ENCODE measurements at regions not wholly inside any gene's neighbourhood (a gene's known extent, or its start where the extent isn't known, plus 50 kb on each side); places are given as distances from the start of the nearest gene placed in this dataset.

DNA sequence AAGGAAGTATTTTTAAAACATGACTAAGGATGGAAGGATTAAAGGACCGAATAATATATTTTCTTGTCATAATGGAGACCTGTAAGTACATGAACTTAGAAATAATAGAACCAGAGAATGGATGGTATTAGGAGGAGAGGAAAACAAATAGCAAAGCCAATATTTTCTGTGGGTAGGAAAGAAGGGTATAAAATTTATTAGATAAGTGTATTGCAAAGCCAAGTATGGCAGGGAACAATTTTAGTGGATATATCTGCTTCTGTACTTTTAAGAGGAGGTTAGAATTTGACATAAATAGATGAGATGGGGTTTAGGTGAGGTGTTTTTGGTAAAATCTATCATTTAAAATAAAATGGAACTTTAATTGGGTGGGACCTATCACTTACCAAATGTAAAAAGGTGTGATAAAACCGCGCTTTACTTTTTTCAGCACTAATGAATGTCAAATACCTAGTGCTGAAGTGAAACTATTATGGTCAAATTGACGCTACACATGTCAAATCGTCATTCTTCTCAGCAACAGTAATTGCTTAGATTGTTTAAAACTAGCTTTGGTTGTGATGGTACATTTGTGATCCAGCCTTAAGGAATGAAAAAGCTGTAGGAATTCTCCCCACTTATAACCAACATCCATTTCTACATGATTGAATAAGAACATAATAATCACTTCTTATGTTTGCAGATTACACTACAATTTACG is 78.1 kb upstream of the ZEB2 start:
- Histone ChIP-seq H3K27ac (ENCODE audit: low read depth, low read length) (no peak overlapping the region), H3K27me3 (ENCODE audit: control insufficient read depth, insufficient read depth, low read length) (no peaks in the 10 kb centered on the region), H3K9me3 (ENCODE audit: control insufficient read depth, insufficient read depth, low read depth, low read length) (no peaks in the 10 kb centered on the region), H3K4me3 (ENCODE audit: low read depth, low read length) (no peak overlapping the region), H3K36me3 (ENCODE audit: control insufficient read depth, insufficient read depth, low read length) (no peaks in the 10 kb centered on the region), H3K9ac (ENCODE audit: low read length) (no peak overlapping the region), H3K4me1 (ENCODE audit: control insufficient read depth, insufficient read depth, low read length) (peaks cover 31% of the 10 kb centered on the region)

DNA sequence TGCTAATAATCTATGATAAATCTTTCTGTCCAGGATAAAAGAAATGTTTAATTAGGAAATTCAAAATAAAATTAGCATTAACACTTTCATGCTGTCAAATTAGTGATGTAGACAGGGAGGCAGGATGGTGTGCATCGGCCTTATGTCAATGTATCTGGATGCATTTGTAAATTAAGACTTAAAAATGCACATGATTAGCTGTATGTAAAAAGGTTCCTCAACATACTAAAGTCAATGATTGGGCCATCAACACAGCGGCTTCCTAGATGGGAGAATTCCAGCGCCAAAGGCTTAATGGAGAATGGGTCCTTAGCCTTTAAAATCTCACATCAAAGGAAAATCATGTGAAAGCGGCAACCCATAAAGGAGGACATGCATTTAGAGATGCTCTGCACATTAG is 77.5 kb upstream of the ZEB2 start:
- H3K9me3 ChIP-seq (ENCODE audit: control insufficient read depth, insufficient read depth, low read depth, low read length) = no peaks in the 10 kb centered on the region
- H3K36me3 ChIP-seq (ENCODE audit: control insufficient read depth, insufficient read depth, low read length) = no peaks in the 10 kb centered on the region
- H3K9ac ChIP-seq (ENCODE audit: low read length) = no peak overlapping the region
- H3K27me3 ChIP-seq (ENCODE audit: control insufficient read depth, insufficient read depth, low read length) = no peaks in the 10 kb centered on the region
- peaks cover 31% of the 10 kb centered on the region for H3K4me1 ChIP-seq (ENCODE audit: control insufficient read depth, insufficient read depth, low read length)
- H3K4me3 ChIP-seq (ENCODE audit: low read depth, low read length) = no peak overlapping the region
- H3K27ac ChIP-seq (ENCODE audit: low read depth, low read length) = no peak overlapping the region

- no peak overlapping the region for H3K4me3 ChIP-seq (ENCODE audit: low read depth, low read length)
- H3K36me3 ChIP-seq (ENCODE audit: control insufficient read depth, insufficient read depth, low read length) = no peaks in the 10 kb centered on the region
- peaks cover 39% of the 10 kb centered on the region for H3K4me1 ChIP-seq (ENCODE audit: control insufficient read depth, insufficient read depth, low read length)
- H3K9ac ChIP-seq (ENCODE audit: low read length) = no peak overlapping the region
- H3K27ac ChIP-seq (ENCODE audit: low read depth, low read length) = no peak overlapping the region
- no peaks in the 10 kb centered on the region for H3K27me3 ChIP-seq (ENCODE audit: control insufficient read depth, insufficient read depth, low read length)
- no peaks in the 10 kb centered on the region for H3K9me3 ChIP-seq (ENCODE audit: control insufficient read depth, insufficient read depth, low read depth, low read length)
These were observed 76.4 kb upstream of the ZEB2 start for GRCh38 chr2:144596073-144596871.

DNA sequence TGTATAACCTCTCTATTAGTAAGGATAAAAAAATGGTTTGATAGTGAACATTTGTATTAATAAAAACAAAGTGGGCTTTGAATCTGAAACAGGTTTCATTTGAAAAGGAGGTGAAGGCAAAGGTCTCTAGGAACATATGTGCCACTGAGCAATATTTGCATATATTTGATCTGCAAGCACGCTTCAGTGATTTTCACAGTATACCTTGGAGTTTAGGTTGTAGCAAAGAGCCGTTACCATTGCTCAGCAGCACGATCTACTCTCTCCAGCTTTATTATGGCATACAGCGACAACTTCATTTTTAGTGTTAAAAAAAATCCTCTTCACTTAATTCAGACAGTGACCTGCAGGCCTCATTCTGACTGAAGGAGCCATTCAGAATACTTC is 75.8 kb upstream of the ZEB2 start:
- Histone ChIP-seq H3K27ac (ENCODE audit: low read depth, low read length) (no peak overlapping the region), H3K4me3 (ENCODE audit: low read depth, low read length) (no peak overlapping the region), H3K36me3 (ENCODE audit: control insufficient read depth, insufficient read depth, low read length) (no peaks in the 10 kb centered on the region), H3K4me1 (ENCODE audit: control insufficient read depth, insufficient read depth, low read length) (peaks cover 39% of the 10 kb centered on the region), H3K9ac (ENCODE audit: low read length) (no peak overlapping the region), H3K27me3 (ENCODE audit: control insufficient read depth, insufficient read depth, low read length) (no peaks in the 10 kb centered on the region), H3K9me3 (ENCODE audit: control insufficient read depth, insufficient read depth, low read depth, low read length) (no peaks in the 10 kb centered on the region)

- peaks cover 39% of the 10 kb centered on the region for H3K4me1 ChIP-seq (ENCODE audit: control insufficient read depth, insufficient read depth, low read length)
- H3K4me3 ChIP-seq (ENCODE audit: low read depth, low read length) = no peak overlapping the region
- H3K9me3 ChIP-seq (ENCODE audit: control insufficient read depth, insufficient read depth, low read depth, low read length) = no peaks in the 10 kb centered on the region
- H3K36me3 ChIP-seq (ENCODE audit: control insufficient read depth, insufficient read depth, low read length) = no peaks in the 10 kb centered on the region
- no peaks in the 10 kb centered on the region for H3K27me3 ChIP-seq (ENCODE audit: control insufficient read depth, insufficient read depth, low read length)
- no peak overlapping the region for H3K27ac ChIP-seq (ENCODE audit: low read depth, low read length)
- H3K9ac ChIP-seq (ENCODE audit: low read length) = no peak overlapping the region
These were observed 75.4 kb upstream of the ZEB2 start for GRCh38 chr2:144595279-144595678.

GRCh38 chr2:144593803-144594202 is 73.9 kb upstream of the ZEB2 start:
- Histone ChIP-seq H3K36me3 (ENCODE audit: control insufficient read depth, insufficient read depth, low read length) (no peaks in the 10 kb centered on the region), H3K9me3 (ENCODE audit: control insufficient read depth, insufficient read depth, low read depth, low read length) (no peaks in the 10 kb centered on the region), H3K27ac (ENCODE audit: low read depth, low read length) (no peak overlapping the region), H3K4me3 (ENCODE audit: low read depth, low read length) (no peak overlapping the region), H3K9ac (ENCODE audit: low read length) (no peak overlapping the region), H3K27me3 (ENCODE audit: control insufficient read depth, insufficient read depth, low read length) (no peaks in the 10 kb centered on the region), H3K4me1 (ENCODE audit: control insufficient read depth, insufficient read depth, low read length) (peaks cover 39% of the 10 kb centered on the region)

DNA sequence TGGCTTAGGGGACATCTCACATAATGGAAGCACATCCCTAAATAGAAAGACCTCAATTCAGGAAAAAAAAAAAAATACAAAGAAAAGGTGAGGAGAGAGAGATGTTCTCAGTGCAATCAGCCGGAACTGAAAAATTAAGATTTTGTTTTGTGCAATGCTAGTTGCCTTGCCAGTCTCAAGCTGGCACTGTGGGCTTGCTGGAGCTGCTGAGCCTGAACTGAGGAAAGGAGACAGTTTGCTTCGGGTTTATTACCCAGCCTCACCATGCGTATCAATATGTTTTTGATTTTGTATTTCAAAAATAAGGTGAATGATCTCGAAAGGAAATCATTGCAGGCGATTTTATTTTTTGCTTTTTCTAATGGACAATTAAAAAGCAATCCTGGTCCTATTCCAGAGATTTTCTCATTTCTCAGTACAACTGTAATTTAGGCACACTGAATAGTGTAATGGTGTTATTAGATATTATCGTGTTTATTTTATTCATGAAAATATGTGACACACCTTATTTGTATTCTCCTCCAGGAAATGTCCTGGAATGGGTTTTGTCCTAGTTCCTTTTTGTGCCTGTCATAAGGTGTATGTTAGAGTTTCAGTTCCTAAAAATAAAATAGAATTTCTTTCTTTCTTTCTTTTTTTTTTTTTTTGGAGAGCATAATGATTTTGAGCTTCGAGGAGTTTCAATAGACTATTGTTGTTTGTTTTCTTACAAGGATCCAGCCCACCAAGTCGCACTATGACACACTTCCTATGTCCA is 72.8 kb upstream of the ZEB2 start:
- Histone ChIP-seq H3K27ac (ENCODE audit: low read depth, low read length) (no peak overlapping the region), H3K4me1 (ENCODE audit: control insufficient read depth, insufficient read depth, low read length) (peaks cover 39% of the 10 kb centered on the region), H3K27me3 (ENCODE audit: control insufficient read depth, insufficient read depth, low read length) (no peaks in the 10 kb centered on the region), H3K9me3 (ENCODE audit: control insufficient read depth, insufficient read depth, low read depth, low read length) (no peaks in the 10 kb centered on the region), H3K4me3 (ENCODE audit: low read depth, low read length) (no peak overlapping the region), H3K9ac (ENCODE audit: low read length) (no peak overlapping the region), H3K36me3 (ENCODE audit: control insufficient read depth, insufficient read depth, low read length) (no peaks in the 10 kb centered on the region)

DNA sequence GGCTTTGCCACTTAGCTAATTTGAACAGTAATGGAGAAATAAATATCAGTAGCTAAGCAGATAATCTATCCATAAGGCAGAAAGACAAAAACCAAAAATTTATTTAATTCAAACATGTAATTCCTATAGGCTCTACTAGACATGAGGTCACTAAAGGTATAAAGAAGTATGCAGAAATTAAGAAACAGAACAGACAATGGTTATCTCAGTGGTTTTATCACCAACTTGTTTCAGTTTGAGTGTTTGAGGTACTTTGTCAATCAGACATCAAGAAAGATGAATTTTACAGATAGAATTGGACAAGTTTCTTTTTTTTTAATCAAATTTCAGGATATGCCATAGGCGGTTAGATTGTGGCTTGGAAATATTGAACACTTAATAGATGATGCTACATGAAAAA is 67.4 kb upstream of the ZEB2 start:
- Histone ChIP-seq H3K9me3 (ENCODE audit: control insufficient read depth, insufficient read depth, low read depth, low read length) (no peaks in the 10 kb centered on the region), H3K27ac (ENCODE audit: low read depth, low read length) (no peak overlapping the region), H3K4me3 (ENCODE audit: low read depth, low read length) (no peak overlapping the region), H3K9ac (ENCODE audit: low read length) (no peak overlapping the region), H3K27me3 (ENCODE audit: control insufficient read depth, insufficient read depth, low read length) (no peaks in the 10 kb centered on the region; the same call in 1 of the 2 replicates), H3K4me1 (ENCODE audit: control insufficient read depth, insufficient read depth, low read length) (peaks cover 17% of the 10 kb centered on the region), H3K36me3 (ENCODE audit: control insufficient read depth, insufficient read depth, low read length) (no peaks in the 10 kb centered on the region)

- Histone ChIP-seq H3K27ac (ENCODE audit: low read depth, low read length) (no peak overlapping the region), H3K9me3 (ENCODE audit: control insufficient read depth, insufficient read depth, low read depth, low read length) (no peaks in the 10 kb centered on the region), H3K4me1 (ENCODE audit: control insufficient read depth, insufficient read depth, low read length) (peaks cover 18% of the 10 kb centered on the region), H3K9ac (ENCODE audit: low read length) (no peak overlapping the region), H3K27me3 (ENCODE audit: control insufficient read depth, insufficient read depth, low read length) (no peaks in the 10 kb centered on the region; the same call in 1 of the 2 replicates), H3K4me3 (ENCODE audit: low read depth, low read length) (no peak overlapping the region), H3K36me3 (ENCODE audit: control insufficient read depth, insufficient read depth, low read length) (no peaks in the 10 kb centered on the region)
These were observed 66.6 kb upstream of the ZEB2 start for GRCh38 chr2:144586476-144586875.

DNA sequence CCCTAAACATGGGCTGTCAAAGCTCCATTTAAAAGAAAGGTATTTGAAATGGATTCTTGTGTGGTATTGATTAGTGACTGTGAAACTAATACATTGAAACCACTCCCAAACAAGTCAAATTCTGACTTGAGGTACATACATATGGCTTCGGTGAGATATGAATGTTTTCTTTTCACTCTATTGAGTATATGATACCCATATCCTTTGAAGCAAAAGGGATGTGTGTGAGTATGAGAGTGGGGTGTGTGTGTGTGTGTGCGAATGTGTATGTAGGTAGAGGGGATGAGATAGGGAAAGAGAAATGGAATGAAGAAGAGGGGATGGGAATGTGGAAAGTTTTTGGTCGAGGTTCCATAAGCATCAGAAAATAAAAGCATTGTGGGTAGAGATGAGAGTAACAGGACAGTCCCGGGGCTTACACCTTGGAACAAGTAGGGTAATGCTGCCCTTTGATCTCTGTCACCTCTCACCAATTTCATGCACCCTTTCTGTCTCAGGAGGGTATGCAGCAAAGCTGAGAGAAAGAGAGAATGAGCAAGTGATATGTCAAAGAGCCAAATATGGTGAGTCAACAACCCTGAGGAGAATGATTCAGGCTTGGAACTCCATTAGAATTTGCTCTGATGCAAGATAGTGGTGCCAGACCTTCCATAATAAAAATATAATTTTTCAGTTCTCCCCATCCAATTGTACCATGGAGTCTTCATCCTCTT is 64.0 kb upstream of the ZEB2 start:
- no peak overlapping the region for H3K27ac ChIP-seq (ENCODE audit: low read depth, low read length)
- H3K9me3 ChIP-seq (ENCODE audit: control insufficient read depth, insufficient read depth, low read depth, low read length) = no peaks in the 10 kb centered on the region
- H3K4me1 ChIP-seq (ENCODE audit: control insufficient read depth, insufficient read depth, low read length) = peaks cover 33% of the 10 kb centered on the region
- no peak overlapping the region for H3K4me3 ChIP-seq (ENCODE audit: low read depth, low read length)
- H3K27me3 ChIP-seq (ENCODE audit: control insufficient read depth, insufficient read depth, low read length) = no peaks in the 10 kb centered on the region; the same call in 1 of the 2 replicates
- no peak overlapping the region for H3K9ac ChIP-seq (ENCODE audit: low read length)
- H3K36me3 ChIP-seq (ENCODE audit: control insufficient read depth, insufficient read depth, low read length) = no peaks in the 10 kb centered on the region

Measured in HUES6 (cell line).